Ovary (tissue), 7 donors: ENCODE measurements at regions not wholly inside any gene's neighbourhood (a gene's known extent, or its start where the extent isn't known, plus 50 kb on each side); places are given as distances from the start of the nearest gene placed in this dataset.

ENCODE experiments used
- DNase-seq, 5 donors: peaks; one replicate each; pipeline ENCODE4 v3.0.0-alpha.2; 2019 to 2020
- H3K27ac ChIP-seq, 2 donors: fragments of 200-600 bp; one replicate each; pipeline versions ENCODE4 v1.5.1 to v1.8.0; 2019 to 2022
- H3K27me3 ChIP-seq: fragments of 200-600 bp; one replicate; pipeline ENCODE4 v1.8.0; 2022
- H3K36me3 ChIP-seq: fragments of 200-600 bp; sonication (generic); one replicate; pipeline ENCODE4 v1.5.1; 2019
- H3K4me1 ChIP-seq: one replicate; pipeline ENCODE4 v1.8.1; 2013; ENCODE audit warnings: mild to moderate bottlenecking, moderate library complexity; ENCODE audit not compliant: insufficient read depth
- H3K4me3 ChIP-seq: fragments of 200-600 bp; sonication (generic); one replicate; pipeline ENCODE4 v1.5.1; 2017
- H3K9me3 ChIP-seq, 2 donors: fragments of 200-600 bp in 1 of 2; sonication (generic) in 1 of 2; one replicate each; pipeline versions ENCODE4 v1.5.1 to v1.8.1; 2013 to 2019; ENCODE audit warnings: mild to moderate bottlenecking in 1 of 2, moderate library complexity in 1 of 2
- CTCF ChIP-seq, 3 donors: fragments of 450-650 bp in 2 of 3; fragments of 200-600 bp in 1 of 3; IDR thresholded peaks; one replicate each; pipeline versions ENCODE4 v1.5.1 to v1.8.0; 2016 to 2022; ENCODE audit warnings: antibody characterized with exemption in 3 of 3, mild to moderate bottlenecking in 1 of 3
- EP300 ChIP-seq: sonication (generic); formaldehyde crosslinking; IDR thresholded peaks from one replicate; pipeline ENCODE4 v1.6.1; 2017; ENCODE audit warnings: antibody characterized with exemption
- POLR2A ChIP-seq: fragments of 450-650 bp; IDR thresholded peaks from one replicate; pipeline ENCODE4 v1.6.1; 2017; ENCODE audit warnings: antibody characterized with exemption, mild to moderate bottlenecking, moderate library complexity
- WGBS, 3 donors: extraction: QIAGEN DNeasy Blood & Tissue Kit in 1 of 3; methylation state at CpG; one replicate each; pipeline versions ENCODE4 v1.1.5 to v1.1.7; 2013 to 2017; 5-methylcytosine and 5-hydroxymethylcytosine counted together
- intact Hi-C, 4 donors: fragments of 100-400 bp; cut with DNase I; formaldehyde crosslinking; loops; one replicate each; pipeline versions ENCODE4 v1.11.0 to v1.15.1; 2022 to 2023
- donor health status: DM: no; HTN: no; CAD: no; lungs with moderate emphysema.
- donor health status: DM: no; HTN: no; CAD: no.
- donor health status: Bipolar disorder and iron deficiency.
- donor health status: DM: no; HTN: no; CAD: no.
- donor health status: DM: yes; HTN: yes; CAD: no.

GRCh38 chr5:54838843-54839242 lies 146.6 kb downstream of the ESM1 start:
- intact Hi-C loops, result no loop called here
- Histone ChIP-seq H3K27ac (no peak overlapping the region), H3K4me1 (no peaks in the 10 kb centered on the region), H3K9me3 (no peaks in the 10 kb centered on the region), H3K4me3 (no peak overlapping the region), H3K27me3 (no peaks in the 10 kb centered on the region), H3K36me3 (no peaks in the 10 kb centered on the region)
- no peak for DNase-seq
- TF ChIP-seq POLR2A (no peak), CTCF (IDR thresholded peaks at IDR 0.05) (no peak), EP300 (no peak)
- WGBS, 3 donors, result 82 to 91% (median 89%) methylated on average over 1 of the region's 1 CpG

GRCh38 chr5:54837981-54838380 lies 147.4 kb downstream of the ESM1 start:
- intact Hi-C loops, result no loop called here
- H3K36me3 ChIP-seq, result no peaks in the 10 kb centered on the region
- H3K9me3 ChIP-seq, result no peaks in the 10 kb centered on the region
- H3K27ac ChIP-seq, result no peak overlapping the region
- no peaks in the 10 kb centered on the region for H3K27me3 ChIP-seq
- 81 to 84% (median 83%) methylated on average over 6 of the region's 6 CpGs for WGBS, 3 donors
- H3K4me3 ChIP-seq, result no peak overlapping the region
- DNase-seq, result no peak
- H3K4me1 ChIP-seq, result peaks cover 3% of the 10 kb centered on the region
- no peak for TF ChIP-seq EP300
- no peak for TF ChIP-seq CTCF (IDR thresholded peaks at IDR 0.05)
- TF ChIP-seq POLR2A, result no peak

GRCh38 chr5:54837093-54837492 lies 148.3 kb downstream of the ESM1 start:
- Histone ChIP-seq H3K4me3 (no peak overlapping the region), H3K27me3 (no peaks in the 10 kb centered on the region), H3K4me1 (peaks cover 5% of the 10 kb centered on the region), H3K27ac (no peak overlapping the region), H3K36me3 (no peaks in the 10 kb centered on the region), H3K9me3 (no peaks in the 10 kb centered on the region)
- TF ChIP-seq POLR2A (no peak), EP300 (no peak), CTCF (IDR thresholded peaks at IDR 0.05) (no peak)
- intact Hi-C loops, result no loop called here
- WGBS, 3 donors, result 90 to 95% (median 91%) methylated on average over 7 of the region's 7 CpGs
- DNase-seq, result no peak

- WGBS, 3 donors, result 52 to 59% (median 58%) methylated on average over 2 of the region's 2 CpGs
- peaks cover 5% of the 10 kb centered on the region for H3K4me1 ChIP-seq
- no peaks in the 10 kb centered on the region for H3K9me3 ChIP-seq
- H3K4me3 ChIP-seq, result no peak overlapping the region
- no peaks in the 10 kb centered on the region for H3K36me3 ChIP-seq
- H3K27ac ChIP-seq, result no peak overlapping the region
- no peaks in the 10 kb centered on the region for H3K27me3 ChIP-seq
- intact Hi-C loops, result no loop called here
- DNase-seq, result no peak
- TF ChIP-seq EP300, result no peak
- TF ChIP-seq POLR2A, result no peak
- no peak for TF ChIP-seq CTCF (IDR thresholded peaks at IDR 0.05)
Measured at GRCh38 chr5:54835647-54836046, 149.7 kb downstream of the ESM1 start.
